Activated T-cell treated with anti-CD3 and anti-CD28 coated beads for 48 hours (primary cell): ENCODE measurements at regions not wholly inside any gene's neighbourhood (a gene's known extent, or its start where the extent isn't known, plus 50 kb on each side); places are given as distances from the start of the nearest gene placed in this dataset.

Experiments
- DNase-seq: peaks from one replicate; pipeline ENCODE4 v3.0.0-alpha.2; 2020; ENCODE audit warnings: low read depth

- no peak for DNase-seq
These were observed 183.5 kb upstream of the AFDN start for GRCh38 chr6:167643223-167643622.

- DNase-seq, result no peak
These were observed 183.0 kb upstream of the AFDN start for GRCh38 chr6:167643716-167644115.

GRCh38 chr6:167644412-167645132, 182.1 kb upstream of the AFDN start:
- no peak for DNase-seq

DNA sequence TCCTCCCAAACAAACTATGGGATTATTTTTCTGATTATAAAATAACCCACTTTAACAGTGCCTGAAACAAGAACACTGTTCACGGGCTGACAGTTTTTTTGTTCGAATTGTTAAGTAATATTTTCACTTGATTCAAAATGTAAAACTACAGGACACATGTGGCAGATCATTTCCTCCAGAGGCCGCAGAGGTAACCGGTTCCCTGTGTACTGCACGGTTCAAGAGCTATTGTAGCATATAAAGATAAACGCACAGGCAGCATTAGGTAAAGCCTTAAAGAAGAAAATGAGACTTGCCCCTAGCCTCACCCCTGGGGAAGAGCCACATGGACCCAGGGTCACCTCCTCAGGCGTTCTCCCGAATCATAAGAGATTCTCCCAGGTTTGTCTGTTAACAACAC, 181.3 kb upstream of the AFDN start:
- no peak for DNase-seq

GRCh38 chr6:167647306-167647705, 179.4 kb upstream of the AFDN start:
- no peak for DNase-seq

GRCh38 chr6:167647737-167648470, 178.8 kb upstream of the AFDN start:
- DNase-seq, result no peak

DNA sequence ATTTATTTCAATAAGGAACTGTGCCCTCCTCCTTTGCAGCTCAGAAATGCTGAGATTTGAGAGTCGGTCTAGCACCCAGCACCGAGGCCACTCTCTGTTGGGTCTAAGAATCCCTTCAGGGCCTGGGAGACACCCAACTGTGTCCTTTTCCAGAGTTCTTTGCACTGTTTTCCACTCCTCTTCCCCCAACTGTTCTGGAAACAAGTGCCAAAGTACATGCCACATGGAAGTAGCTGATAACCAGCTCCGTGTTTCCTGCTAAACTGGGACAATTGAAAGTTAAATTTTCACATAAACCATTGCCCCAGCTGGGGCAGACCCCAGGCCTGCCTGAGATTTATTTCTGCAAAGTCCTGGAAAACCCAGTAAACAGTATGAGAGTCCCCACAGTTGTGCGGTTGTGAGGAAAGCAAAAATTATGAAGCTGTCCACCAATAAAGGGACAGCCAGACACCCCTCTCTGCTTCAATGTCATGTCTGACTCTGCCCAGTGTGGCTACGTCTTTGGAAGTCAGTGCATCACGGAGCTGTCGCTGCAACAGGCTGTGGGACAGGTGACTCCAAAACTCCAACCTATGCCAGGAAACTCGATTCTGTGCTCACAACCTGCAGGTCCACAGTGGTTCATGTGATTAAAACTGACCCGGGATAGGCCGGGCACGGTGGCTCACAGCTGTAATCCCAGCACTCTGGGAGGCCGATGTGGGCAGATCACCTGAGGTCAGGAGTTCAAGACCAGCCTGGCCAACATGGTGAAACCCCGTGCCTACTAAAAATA, 178.0 kb upstream of the AFDN start:
- DNase-seq, result no peak

- DNase-seq, result no peak
These were observed 177.2 kb upstream of the AFDN start for GRCh38 chr6:167649476-167649875.

GRCh38 chr6:167650730-167651317, 175.9 kb upstream of the AFDN start:
- DNase-seq, result no peak

DNA sequence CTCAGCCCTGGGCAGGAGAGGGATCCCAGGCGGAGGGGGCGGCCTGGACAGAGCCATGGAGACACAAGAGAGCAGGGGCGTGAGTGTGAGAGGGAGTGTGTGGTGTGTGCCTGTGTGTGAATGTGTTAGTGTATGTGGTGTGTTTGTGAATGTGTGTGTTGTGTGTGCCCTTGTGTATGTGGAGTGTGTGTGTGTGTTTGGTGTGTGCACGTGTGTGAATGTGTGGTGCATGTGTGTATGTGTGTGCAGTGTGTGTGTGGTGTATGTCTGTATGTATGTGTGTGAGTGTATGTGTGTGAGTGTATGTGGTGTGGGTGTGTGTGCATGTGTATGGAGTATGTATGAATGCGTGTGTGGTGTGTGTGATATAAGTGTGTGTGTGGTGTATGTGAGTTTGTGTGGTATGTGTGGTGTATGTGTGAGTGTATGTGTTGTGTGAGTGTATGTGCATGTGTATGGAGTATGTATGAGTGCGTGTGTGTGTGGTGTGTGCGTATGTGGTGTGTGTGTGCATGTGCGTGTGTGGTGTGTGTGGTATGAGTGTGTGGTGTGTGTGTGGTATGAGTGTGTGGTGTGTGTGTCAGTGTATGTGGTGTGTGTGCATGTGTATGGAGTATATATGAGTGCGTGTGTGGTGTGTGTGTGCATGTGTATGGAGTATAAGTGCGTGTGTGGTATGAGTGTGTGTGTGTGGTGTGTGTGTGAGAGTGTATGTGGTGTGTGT, 175.2 kb upstream of the AFDN start:
- DNase-seq, result no peak

DNA sequence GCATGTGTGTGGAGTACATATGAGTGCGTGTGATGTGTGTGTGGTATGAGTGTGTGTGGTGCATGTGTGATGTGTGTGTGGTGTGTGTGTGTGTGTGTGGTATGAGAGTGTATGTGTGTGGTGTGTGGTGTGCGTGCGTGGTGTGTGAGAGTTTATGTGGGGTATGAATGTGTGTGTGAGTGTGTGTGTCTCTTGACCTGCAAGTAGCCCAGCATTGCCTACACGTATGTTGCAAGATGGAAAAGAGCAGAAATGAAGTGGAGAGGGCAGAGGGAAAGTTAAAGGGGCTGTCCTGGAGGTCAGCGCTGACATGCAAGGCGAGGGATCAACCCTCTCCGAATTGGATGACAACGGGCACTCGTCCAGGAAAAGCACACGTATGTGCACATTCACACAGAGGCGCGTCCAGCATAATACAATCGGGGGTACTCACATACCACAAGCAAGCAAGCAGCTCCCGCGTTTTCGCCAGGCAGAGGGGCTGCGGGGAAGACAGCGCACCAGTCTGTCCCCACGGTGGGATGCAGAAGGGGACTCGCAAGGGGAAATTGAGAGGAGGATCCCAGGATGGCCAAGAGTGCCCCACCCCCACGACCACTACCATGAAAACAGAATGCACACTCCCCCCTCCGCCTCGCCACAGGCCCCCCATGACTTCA, 174.5 kb upstream of the AFDN start:
- no peak for DNase-seq

- no peak for DNase-seq
These were observed 174.0 kb upstream of the AFDN start for GRCh38 chr6:167652701-167653095.

- DNase-seq, result no peak
These were observed 173.2 kb upstream of the AFDN start for GRCh38 chr6:167653561-167653960.

DNA sequence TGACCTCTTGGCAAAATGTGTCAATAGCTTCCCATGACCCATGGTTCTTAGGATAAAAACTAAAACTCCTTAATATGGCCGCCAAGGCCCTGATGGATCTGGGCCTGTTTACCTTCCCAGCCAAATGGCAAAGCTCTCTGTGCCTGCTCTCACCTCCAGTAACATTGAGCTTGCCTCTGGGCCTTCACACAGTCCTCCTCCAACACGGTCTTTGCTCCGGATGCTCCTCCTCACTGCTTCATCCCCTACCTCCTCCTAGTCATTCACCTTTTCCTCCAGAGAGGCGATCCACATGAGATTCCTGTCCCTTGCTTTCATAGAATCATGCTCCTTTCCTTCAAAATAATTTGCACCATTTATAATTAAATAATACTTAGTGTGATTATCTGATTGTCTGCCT, 172.3 kb upstream of the AFDN start:
- no peak for DNase-seq

DNA sequence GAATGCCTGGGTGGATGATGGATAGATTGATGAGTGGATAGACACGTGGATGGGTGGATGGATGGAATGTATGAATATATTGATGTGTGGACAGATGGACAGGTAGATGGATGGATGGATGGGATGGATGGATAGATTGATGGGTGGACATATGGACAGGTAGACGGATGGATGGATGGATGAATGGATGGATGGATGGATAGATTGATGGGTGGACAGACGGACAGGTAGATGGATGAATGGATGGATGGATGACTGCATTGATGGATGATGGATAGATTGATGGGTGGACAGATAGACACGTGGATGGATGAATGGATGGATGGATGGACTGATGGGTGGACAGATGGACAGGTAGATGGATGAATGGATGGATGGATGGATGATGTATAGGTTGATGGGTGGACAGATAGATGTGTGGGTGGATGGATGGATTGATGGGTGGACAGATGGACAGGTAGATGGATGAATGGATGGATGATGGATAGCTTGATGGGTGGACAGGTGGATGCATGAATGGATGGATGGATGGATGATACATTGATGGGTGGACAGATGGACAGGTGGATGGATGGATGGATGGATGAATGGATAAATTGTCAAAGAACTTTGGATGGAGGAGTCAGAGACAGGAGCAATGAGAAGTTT, 171.4 kb upstream of the AFDN start:
- no peak for DNase-seq

GRCh38 chr6:167658106-167658505, 168.6 kb upstream of the AFDN start:
- no peak for DNase-seq

DNA sequence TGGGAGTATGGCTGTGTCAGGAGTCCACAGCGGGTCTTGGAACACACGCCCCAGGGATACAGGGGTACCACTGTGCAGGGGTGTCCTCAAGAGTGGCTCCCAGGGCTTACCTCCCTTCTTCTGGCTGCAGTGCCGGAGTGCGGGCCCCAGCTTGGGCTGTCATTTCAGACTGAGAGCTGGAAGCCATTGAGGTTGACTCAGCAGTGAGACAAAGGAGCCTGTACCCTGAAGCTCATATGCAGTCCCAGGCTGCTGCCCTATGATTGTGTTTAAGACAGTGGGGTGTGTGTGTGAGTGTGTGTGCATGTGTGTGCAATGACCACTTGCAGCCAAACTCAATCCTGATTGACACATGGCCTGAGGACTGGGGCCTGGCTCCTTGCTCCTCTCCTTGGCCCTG, 167.7 kb upstream of the AFDN start:
- no peak for DNase-seq

GRCh38 chr6:167660424-167660823, 166.3 kb upstream of the AFDN start:
- DNase-seq, result no peak

DNA sequence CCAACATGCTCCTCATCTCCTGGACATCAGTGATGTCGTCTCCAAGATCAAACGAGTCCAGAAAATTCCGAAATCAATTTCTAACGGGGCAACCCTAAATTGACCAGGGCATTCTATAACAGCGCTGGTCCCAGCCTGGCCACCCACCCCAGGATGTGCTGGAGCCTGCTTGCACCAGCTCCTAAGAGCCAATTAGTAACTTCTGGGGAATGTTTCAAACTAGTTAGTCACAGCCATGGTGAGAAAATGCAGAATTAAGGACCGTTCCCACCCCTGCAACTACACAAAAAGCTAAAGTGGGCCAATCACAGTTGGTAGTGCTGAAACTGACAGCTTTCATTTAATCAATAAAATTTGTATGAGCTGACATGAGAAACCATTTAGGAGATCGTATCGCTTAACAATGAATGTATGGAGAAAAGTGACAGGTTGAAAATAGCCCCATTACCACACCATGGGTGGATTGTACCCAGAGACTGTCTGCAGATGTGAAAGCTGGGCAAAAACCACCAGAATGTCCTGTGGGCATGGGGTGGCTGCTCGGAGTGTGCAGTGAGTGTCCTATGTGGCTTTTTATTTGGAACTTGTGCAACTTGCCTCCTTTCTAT, 165.7 kb upstream of the AFDN start:
- no peak for DNase-seq

DNA sequence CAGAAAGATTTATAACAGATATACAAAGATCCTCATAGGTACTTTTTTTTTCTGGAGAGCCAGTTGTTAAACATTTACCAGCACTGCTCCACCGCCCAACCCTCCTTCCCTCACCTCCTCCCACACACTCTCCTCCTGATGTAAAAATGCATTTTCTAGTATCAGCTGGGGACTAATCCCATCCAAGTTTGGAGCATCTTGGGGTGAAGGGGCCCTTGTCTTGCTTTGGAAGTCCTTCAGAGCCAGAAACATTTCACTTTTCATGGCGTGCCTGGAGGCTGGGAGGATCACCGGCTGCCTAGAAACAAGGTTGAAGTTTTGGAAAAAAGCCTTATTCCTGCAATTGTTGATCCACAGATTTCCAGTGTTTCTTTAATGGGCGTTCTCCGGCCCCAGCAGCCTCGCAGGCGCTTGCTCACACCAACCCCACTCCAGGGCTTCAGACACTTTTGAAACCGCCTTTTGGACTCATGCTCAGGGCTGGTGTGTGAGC, 165.1 kb upstream of the AFDN start:
- DNase-seq, result no peak
